Common myeloid progenitor, CD34-positive (primary cell): ENCODE measurements at regions not wholly inside any gene's neighbourhood (a gene's known extent, or its start where the extent isn't known, plus 50 kb on each side); places are given as distances from the start of the nearest gene placed in this dataset.

Source experiments
- CTCF ChIA-PET: fragments of 350-600 bp; sonication (Branson Sonifier 250); formaldehyde crosslinking; loops from one replicate; lab custom pipeline; 2021; ENCODE audit warnings: antibody characterized with exemption; lab: Charles Lee
- POLR2A ChIA-PET: fragments of 350-600 bp; sonication (Branson Sonifier 250); formaldehyde crosslinking; loops from one replicate; lab custom pipeline; 2021; ENCODE audit warnings: antibody characterized with exemption; lab: Charles Lee
- DNase-seq, 3 donors: peaks; one replicate each; pipeline versions ENCODE4 v3.0.0 to v3.0.0-alpha.2; 2013
- H3K27ac ChIP-seq, 2 experiments: 1 replicate in 1 of 2; 2 replicates in 1 of 2; pipeline ENCODE4 v1.7.0; 2013; ENCODE audit warnings: inconsistent platforms in 2 of 2, low read length in 2 of 2, mild to moderate bottlenecking in 2 of 2, low read depth in 1 of 2, moderate library complexity in 1 of 2; ENCODE audit not compliant: severe bottlenecking in 2 of 2, insufficient read depth in 1 of 2, poor library complexity in 1 of 2
- H3K27me3 ChIP-seq, 5 experiments: replicated peaks in 2 of 5; 1 replicate in 3 of 5; 2 replicates in 2 of 5; pipeline versions ENCODE4 v1.6.1 to v1.7.0; 2013; ENCODE audit warnings: low read length in 4 of 5, mild to moderate bottlenecking in 2 of 5, moderate library complexity in 2 of 5, inconsistent platforms in 1 of 5; ENCODE audit not compliant: insufficient read depth in 5 of 5, control insufficient read depth in 4 of 5
- H3K36me3 ChIP-seq, 4 experiments: 1 replicate in 2 of 4; 2 replicates in 2 of 4; pipeline versions ENCODE4 v1.6.1 to v1.7.0; 2013; ENCODE audit warnings: low read length in 3 of 4, control low read depth in 1 of 4, mild to moderate bottlenecking in 1 of 4; ENCODE audit not compliant: control insufficient read depth in 4 of 4, insufficient read depth in 4 of 4
- H3K4me1 ChIP-seq, 4 experiments: 1 replicate in 3 of 4; 2 replicates in 1 of 4; pipeline versions ENCODE4 v1.6.1 to v1.7.1; 2013; ENCODE audit warnings: low read length in 3 of 4, mild to moderate bottlenecking in 3 of 4, control low read depth in 1 of 4, inconsistent platforms in 1 of 4, moderate library complexity in 1 of 4; ENCODE audit not compliant: control insufficient read depth in 4 of 4, insufficient read depth in 4 of 4; ENCODE audit errors: control extremely low read depth in 1 of 4
- H3K4me3 ChIP-seq, 7 experiments: 1 replicate in 4 of 7; 2 replicates in 3 of 7; pipeline versions ENCODE4 v1.5.1 to v1.7.0; 2013; ENCODE audit warnings: mild to moderate bottlenecking in 7 of 7, low read length in 6 of 7, moderate library complexity in 6 of 7, inconsistent platforms in 2 of 7, low read depth in 2 of 7, control low read depth in 1 of 7; ENCODE audit not compliant: insufficient read depth in 4 of 7, control insufficient read depth in 1 of 7; ENCODE audit errors: extremely low read depth in 1 of 7
- H3K9me3 ChIP-seq, 5 experiments: 1 replicate in 4 of 5; 2 replicates in 1 of 5; pipeline versions ENCODE4 v1.6.1 to v1.7.1; 2013; ENCODE audit warnings: low read length in 4 of 5, mild to moderate bottlenecking in 2 of 5, inconsistent platforms in 1 of 5, low read depth in 1 of 5, moderate library complexity in 1 of 5; ENCODE audit not compliant: control insufficient read depth in 4 of 5, insufficient read depth in 2 of 5; ENCODE audit errors: control extremely low read depth in 1 of 5
- WGBS: methylation state at CpG from one replicate; pipeline ENCODE4 v1.1.5; 2013; ENCODE audit not compliant: insufficient coverage; 5-methylcytosine and 5-hydroxymethylcytosine counted together

DNA sequence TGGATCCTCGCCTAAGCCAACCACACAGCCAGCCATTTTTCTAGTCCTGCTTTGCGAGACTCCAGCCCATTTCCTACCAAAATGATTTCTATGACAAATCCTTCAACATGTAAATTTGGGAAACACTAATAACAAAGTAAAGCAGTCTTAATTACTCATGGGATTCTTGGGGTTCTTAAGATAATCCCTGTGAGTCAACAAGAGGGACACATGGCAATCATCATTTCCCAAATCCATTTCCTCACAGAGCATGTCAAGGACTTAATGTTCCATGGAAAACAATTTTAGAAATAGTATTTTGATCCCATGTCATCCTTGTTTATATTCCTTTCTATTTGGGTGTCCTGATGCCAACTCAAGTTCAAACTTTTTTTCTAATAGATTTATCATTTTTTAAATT is 322.7 kb upstream of the NOX3 start:
- WGBS: 100% methylated on average over 1 of the region's 2 CpGs
- H3K4me1 ChIP-seq: no peaks in the 10 kb centered on the region
- no peak overlapping the region for H3K4me3 ChIP-seq
- no peaks in the 10 kb centered on the region for H3K27me3 ChIP-seq
- no peak overlapping the region for H3K27ac ChIP-seq
- no peaks in the 10 kb centered on the region for H3K9me3 ChIP-seq
- CTCF ChIA-PET: no interaction called here
- no peaks in the 10 kb centered on the region for H3K36me3 ChIP-seq
- POLR2A ChIA-PET: no interaction called here
- DNase-seq: no peak

GRCh38 chr6:155771822-155772221 is 316.2 kb upstream of the NOX3 start:
- POLR2A ChIA-PET: interaction anchor here (0.5 kb wide), 1 partner anchor 7 kb away, joined by 3 read pairs; no protein-coding TSS in a partner anchor
- WGBS: no CpG with 5 or more reads among the region's 1 CpG

GRCh38 chr6:155770856-155771255 is 315.2 kb upstream of the NOX3 start:
- Histone ChIP-seq H3K9me3 (peaks cover 0 to 5% (median 2%) of the 10 kb centered on the region in 5 experiments), H3K27ac (no peak overlapping the region), H3K27me3 (no peaks in the 10 kb centered on the region), H3K36me3 (no peaks in the 10 kb centered on the region), H3K4me3 (no peak overlapping the region), H3K4me1 (no peaks in the 10 kb centered on the region)
- ChIA-PET POLR2A (no interaction called here), CTCF (no interaction called here)
- no peak for DNase-seq

More at GRCh38 chr6:155771822-155772221, 316.2 kb upstream of the NOX3 start:
- Histone ChIP-seq H3K4me1 (no peaks in the 10 kb centered on the region), H3K36me3 (no peaks in the 10 kb centered on the region), H3K27ac (no peak overlapping the region), H3K4me3 (no peak overlapping the region), H3K27me3 (no peaks in the 10 kb centered on the region), H3K9me3 (peaks cover 0 to 5% (median 2%) of the 10 kb centered on the region in 5 experiments)
- DNase-seq: no peak
- CTCF ChIA-PET: no interaction called here

- ChIA-PET CTCF (no interaction called here), POLR2A (no interaction called here)
Observed at GRCh38 chr6:155770313-155770712, 314.7 kb upstream of the NOX3 start.

DNA sequence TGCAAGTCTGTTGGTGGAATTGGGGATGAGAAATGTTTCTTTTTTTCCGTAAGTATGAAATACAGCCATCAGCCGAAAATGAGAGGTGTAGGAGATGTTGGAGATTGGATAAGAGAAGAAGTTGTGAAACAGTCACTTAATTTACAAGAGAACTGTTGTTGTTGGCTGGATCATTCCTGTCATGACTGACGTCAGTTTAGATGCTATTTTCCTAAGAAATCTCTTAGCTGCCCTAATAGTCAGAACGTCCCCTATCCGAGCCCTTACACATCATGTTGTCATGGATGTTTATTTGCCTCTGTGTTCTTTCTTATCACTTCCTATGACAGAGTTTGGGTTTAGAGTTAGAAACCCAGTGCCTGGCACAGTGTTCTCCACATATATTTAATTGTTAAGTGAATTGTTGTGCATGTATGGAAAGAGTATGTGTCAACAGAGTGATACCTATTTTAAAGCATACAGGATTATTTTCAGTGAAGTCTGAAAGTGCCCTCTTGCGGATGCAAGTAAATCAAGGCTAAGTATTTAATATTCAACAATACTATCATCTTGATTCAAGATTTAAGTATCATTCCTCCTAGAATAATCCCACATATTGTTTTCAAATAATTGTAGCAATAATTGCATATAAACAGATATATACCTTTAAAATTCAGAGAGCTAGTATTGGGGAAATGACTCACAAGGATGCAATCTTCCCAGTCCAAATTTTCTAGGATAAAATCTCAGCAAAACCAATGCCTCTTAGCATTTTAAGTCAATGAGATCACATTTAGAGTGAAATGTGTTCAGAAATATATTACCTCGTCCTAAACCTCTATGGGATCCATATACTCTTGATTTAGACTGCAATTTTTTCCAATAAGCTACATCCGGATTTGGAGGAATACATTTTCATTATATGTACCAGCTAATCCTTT is 309.9 kb upstream of the NOX3 start:
- 97% methylated on average over 5 of the region's 8 CpGs for WGBS
- Histone ChIP-seq H3K27ac (no peak overlapping the region), H3K4me1 (no peaks in the 10 kb centered on the region), H3K36me3 (no peaks in the 10 kb centered on the region), H3K9me3 (peaks cover 0 to 4% (median 0%) of the 10 kb centered on the region in 5 experiments), H3K4me3 (no peak overlapping the region), H3K27me3 (no peaks in the 10 kb centered on the region)
- DNase-seq: no peak
- CTCF ChIA-PET: no interaction called here
- POLR2A ChIA-PET: interaction anchor here (0.6 kb wide), 1 partner anchor 108 kb away, joined by 3 read pairs; no protein-coding TSS in a partner anchor

More at GRCh38 chr6:155770313-155770712, 314.7 kb upstream of the NOX3 start:
- no peaks in the 10 kb centered on the region for H3K36me3 ChIP-seq
- H3K4me1 ChIP-seq: no peaks in the 10 kb centered on the region
- H3K27me3 ChIP-seq: no peaks in the 10 kb centered on the region
- no peak for DNase-seq
- peaks cover 0 to 5% (median 2%) of the 10 kb centered on the region in 5 experiments for H3K9me3 ChIP-seq
- H3K27ac ChIP-seq: no peak overlapping the region
- H3K4me3 ChIP-seq: no peak overlapping the region

DNA sequence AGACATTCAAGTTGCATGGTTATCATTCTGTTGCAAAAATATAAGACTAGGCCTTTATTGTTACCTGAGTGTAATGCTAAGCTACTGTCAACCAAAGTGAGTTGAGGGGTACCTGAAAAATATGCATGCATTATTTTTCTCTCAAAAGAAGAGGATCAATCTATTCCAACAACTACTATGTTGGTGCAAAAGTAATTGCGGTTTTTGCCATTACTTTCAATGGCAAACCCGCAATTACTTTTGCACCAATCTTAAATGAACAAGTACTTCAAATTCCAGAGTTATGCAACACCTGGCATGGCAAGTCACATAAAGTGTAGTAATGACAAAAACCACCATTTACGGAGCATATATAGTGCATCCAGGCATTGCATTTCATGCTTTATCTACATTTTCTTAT is 307.0 kb upstream of the NOX3 start:
- Histone ChIP-seq H3K9me3 (no peaks in the 10 kb centered on the region), H3K27ac (no peak overlapping the region), H3K4me3 (no peak overlapping the region), H3K4me1 (no peaks in the 10 kb centered on the region), H3K36me3 (no peaks in the 10 kb centered on the region), H3K27me3 (no peaks in the 10 kb centered on the region)
- ChIA-PET POLR2A (no interaction called here), CTCF (no interaction called here)
- 100% methylated on average over 2 of the region's 3 CpGs for WGBS
- no peak for DNase-seq

DNA sequence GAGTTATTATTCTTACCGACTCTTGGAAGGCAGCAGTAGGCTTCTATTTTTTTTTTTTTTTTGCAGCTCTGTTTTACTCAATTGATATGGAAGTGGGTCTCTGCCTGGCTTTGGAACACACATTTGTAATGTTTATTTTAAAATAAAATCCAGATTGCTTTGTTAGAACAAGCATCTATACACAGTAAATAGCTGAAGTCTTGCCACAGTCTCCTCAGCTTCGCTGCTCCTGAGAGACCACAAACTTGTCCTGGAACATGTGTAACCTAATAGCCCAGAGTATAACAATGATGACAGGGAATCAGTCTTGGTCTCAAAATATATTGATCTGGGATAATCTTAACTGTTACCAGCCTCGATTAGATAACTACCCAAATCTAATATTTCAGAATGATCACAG is 299.8 kb upstream of the NOX3 start:
- Histone ChIP-seq H3K4me3 (no peak overlapping the region), H3K9me3 (peaks cover 0 to 6% (median 0%) of the 10 kb centered on the region in 5 experiments), H3K27me3 (no peaks in the 10 kb centered on the region), H3K27ac (no peak overlapping the region), H3K36me3 (no peaks in the 10 kb centered on the region), H3K4me1 (no peaks in the 10 kb centered on the region)
- ChIA-PET POLR2A (no interaction called here), CTCF (no interaction called here)
- WGBS: no CpG with 5 or more reads among the region's 3 CpGs
- DNase-seq: no peak
